K562 (cell line): ENCODE measurements at regions not wholly inside any gene's neighbourhood (a gene's known extent, or its start where the extent isn't known, plus 50 kb on each side); places are given as distances from the start of the nearest gene placed in this dataset.

ENCODE experiments used
- BRD4 ChIP-seq: fragments of 200-600 bp; sonication (generic); IDR thresholded peaks from 2 replicates; pipeline ENCODE4 v1.6.1; 2017; ENCODE audit warnings: inconsistent platforms
- CBFA2T2 ChIP-seq: fragments of 450-650 bp; conservative IDR thresholded peaks from 2 replicates; pipeline ENCODE4 v1.6.1; 2017; ENCODE audit warnings: mild to moderate bottlenecking
- GABPB1 ChIP-seq: sonication (generic); formaldehyde crosslinking; IDR thresholded peaks from 2 replicates; pipeline ENCODE4 v1.8.0; 2022; ENCODE audit warnings: mild to moderate bottlenecking, missing genetic modification reagents
- SMAD1 ChIP-seq: fragments of 150-350 bp; IDR thresholded peaks from 2 replicates; pipeline ENCODE4 v1.6.1; 2014; ENCODE audit warnings: low read length, low read depth; ENCODE audit not compliant: partially characterized antibody
- TSC22D4 ChIP-seq: fragments of 450-650 bp; IDR thresholded peaks from 2 replicates; pipeline ENCODE4 v1.6.1; 2016; ENCODE audit warnings: missing genetic modification characterization, missing biosample characterization, control low read depth
- UBTF ChIP-seq, 2 experiments: IDR thresholded peaks; 2 replicates each; pipeline ENCODE4 v1.6.1; 2012; ENCODE audit warnings: improper control_type of control experiment in 2 of 2, low read depth in 2 of 2, low read length in 2 of 2, borderline replicate concordance in 1 of 2
- USF1 ChIP-seq: sonication (generic); formaldehyde crosslinking; IDR thresholded peaks from 2 replicates; pipeline ENCODE4 v1.9.0; 2022; ENCODE audit warnings: mild to moderate bottlenecking, missing genetic modification reagents
- ZBTB33 ChIP-seq: sonication (generic); formaldehyde crosslinking; IDR thresholded peaks from 2 replicates; pipeline ENCODE4 v1.8.1; 2023; ENCODE audit warnings: mild to moderate bottlenecking, missing genetic modification reagents
- ZNF253 ChIP-seq: fragments of 250-450 bp; sonication (Bioruptor Pico); conservative IDR thresholded peaks from 2 replicates; pipeline ENCODE4 v1.6.1; 2021; ENCODE audit warnings: mild to moderate bottlenecking
- ZSCAN32 ChIP-seq: fragments of 450-650 bp; formaldehyde crosslinking; IDR thresholded peaks from 2 replicates; pipeline ENCODE4 v1.4.0; 2020; ENCODE audit warnings: mild to moderate bottlenecking, moderate library complexity

- TF ChIP-seq TSC22D4 (no peak), BRD4 (no peak), GABPB1 (CRISPR knock-in tag) (no peak), UBTF (IDR thresholded peaks at IDR 0.05; ENCODE audit: borderline replicate concordance in 1 of 2, low read depth in 2 of 2, low read length in 2 of 2) (no peak), CBFA2T2 (no peak), ZNF253 (CRISPR knock-in tag) (no peak), ZSCAN32 (CRISPR knock-in tag) (no peak), USF1 (CRISPR knock-in tag) (no peak), ZBTB33 (CRISPR knock-in tag) (no peak), SMAD1 (no peak)
Observed at GRCh38 chr7:47148536-47149207, 433.2 kb downstream of the TNS3 start.
